Keratinocyte (primary cell): ENCODE measurements at regions not wholly inside any gene's neighbourhood (a gene's known extent, or its start where the extent isn't known, plus 50 kb on each side); places are given as distances from the start of the nearest gene placed in this dataset.

Source experiments
- DNase-seq: peaks from one replicate; pipeline ENCODE4 v3.0.0-alpha.2; 2011; ENCODE audit warnings: low read depth, missing footprints, low spot score
- FAIRE-seq: peaks from 2 replicates; lab custom pipeline; 2011; peaks lifted over from hg19 to GRCh38; lab: Jason Lieb, UNC
- H2AFZ ChIP-seq: 2 replicates; pipeline ENCODE4 v1.6.0; 2012; ENCODE audit warnings: low read length, control low read depth, inconsistent platforms; ENCODE audit not compliant: control insufficient read depth
- H3K27ac ChIP-seq: 2 replicates; pipeline ENCODE4 v1.5.1; 2011; ENCODE audit warnings: low read length; ENCODE audit not compliant: control insufficient read depth, insufficient read depth
- H3K27me3 ChIP-seq: 3 replicates; pipeline ENCODE4 v1.6.0; 2011; ENCODE audit warnings: low read length; ENCODE audit not compliant: control insufficient read depth, insufficient read depth; ENCODE audit errors: extremely low read depth
- H3K36me3 ChIP-seq, 2 experiments: 2 replicates in 1 of 2; 3 replicates in 1 of 2; pipeline ENCODE4 v1.5.1; 2011; ENCODE audit warnings: low read length in 2 of 2, mild to moderate bottlenecking in 1 of 2; ENCODE audit not compliant: control insufficient read depth in 2 of 2, insufficient read depth in 2 of 2; ENCODE audit errors: extremely low read depth in 1 of 2
- H3K4me1 ChIP-seq: 3 replicates; pipeline ENCODE4 v1.5.1; 2011; ENCODE audit warnings: low read length; ENCODE audit not compliant: control insufficient read depth, insufficient read depth; ENCODE audit errors: extremely low read depth
- H3K4me2 ChIP-seq: 3 replicates; pipeline ENCODE4 v1.6.0; 2011; ENCODE audit warnings: low read depth, low read length; ENCODE audit not compliant: control insufficient read depth, insufficient read depth; ENCODE audit errors: extremely low read depth
- H3K4me3 ChIP-seq, 3 experiments: fragments of 200-600 bp in 1 of 3; sonication (generic) in 1 of 3; 2 replicates in 2 of 3; 3 replicates in 1 of 3; pipeline ENCODE4 v1.5.1; 2011 to 2016; ENCODE audit warnings: low read length in 3 of 3, mild to moderate bottlenecking in 3 of 3, control low read depth in 2 of 3, inconsistent platforms in 1 of 3, low read depth in 1 of 3, mixed read lengths in 1 of 3, mixed run types in 1 of 3, moderate library complexity in 1 of 3; ENCODE audit not compliant: control insufficient read depth in 2 of 3, insufficient read depth in 2 of 3; ENCODE audit errors: extremely low read depth in 1 of 3
- H3K79me2 ChIP-seq: 2 replicates; pipeline ENCODE4 v1.6.0; 2012; ENCODE audit warnings: low read length; ENCODE audit not compliant: control insufficient read depth, insufficient read depth
- H3K9ac ChIP-seq: 3 replicates; pipeline ENCODE4 v1.6.0; 2011; ENCODE audit warnings: low read length; ENCODE audit not compliant: control insufficient read depth, insufficient read depth; ENCODE audit errors: extremely low read depth
- H3K9me1 ChIP-seq: 3 replicates; pipeline ENCODE4 v1.6.0; 2011; ENCODE audit warnings: low read length; ENCODE audit not compliant: control insufficient read depth, insufficient read depth; ENCODE audit errors: extremely low read depth
- H3K9me3 ChIP-seq: 2 replicates; pipeline ENCODE4 v1.5.1; 2012; ENCODE audit warnings: low read depth, low read length; ENCODE audit not compliant: control insufficient read depth
- H4K20me1 ChIP-seq: 3 replicates; pipeline ENCODE4 v1.6.0; 2011; ENCODE audit warnings: low read length; ENCODE audit not compliant: control insufficient read depth, insufficient read depth; ENCODE audit errors: extremely low read depth
- EZH2 ChIP-seq: IDR thresholded peaks from one replicate; pipeline ENCODE4 v1.6.1; 2012; ENCODE audit warnings: inconsistent platforms, mild to moderate bottlenecking, low read length, moderate library complexity
- dilution Hi-C: fragments of 300-500 bp; cut with MboI; formaldehyde crosslinking; loops from one replicate; pipeline ENCODE4 v1.7.0; 2020; ENCODE audit warnings: low sequenced_read_pairs; ENCODE audit not compliant: extremely low pct_ligation_motif_present
- TF ChIP-seq, protein P1 (sequence below), 3 experiments: IDR thresholded peaks in 1 of 3; conservative IDR thresholded peaks in 1 of 3; optimal IDR thresholded peaks in 1 of 3; 2 replicates in 2 of 3; 3 replicates in 1 of 3; pipeline versions ENCODE3 to v1.5.1; 2011; ENCODE audit warnings: low read length in 3 of 3, mild to moderate bottlenecking in 3 of 3, moderate library complexity in 2 of 3, control low read depth in 1 of 3, inconsistent platforms in 1 of 3; ENCODE audit not compliant: insufficient read depth in 2 of 3; ENCODE audit errors: extremely low read depth in 1 of 3

DNA sequence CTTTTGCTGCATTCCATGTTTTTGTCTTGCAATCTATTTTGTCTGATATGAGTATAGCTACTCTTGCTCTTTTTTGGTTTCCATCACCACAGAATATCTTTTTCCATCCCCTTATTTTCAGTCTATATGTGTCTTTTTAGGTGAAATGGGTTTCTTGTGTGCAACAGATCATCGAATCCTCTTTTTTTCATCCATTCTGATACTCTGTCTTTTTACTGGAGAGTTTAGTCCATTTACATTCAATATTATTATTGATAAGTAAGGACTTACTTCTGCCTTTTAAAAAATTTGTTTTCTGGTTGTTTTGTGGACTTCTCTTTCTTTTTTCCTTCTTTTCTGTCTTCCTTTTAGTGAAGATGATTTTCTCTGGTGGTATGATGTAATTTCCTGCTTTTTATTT, 64.6 kb upstream of the CD55 start:
- H3K9ac ChIP-seq: no peak overlapping the region
- H3K36me3 ChIP-seq: no peaks in the 10 kb centered on the region
- H3K79me2 ChIP-seq: no peaks in the 10 kb centered on the region
- H3K4me1 ChIP-seq: peaks cover 6% of the 10 kb centered on the region
- H3K4me2 ChIP-seq: no peak overlapping the region
- no peaks in the 10 kb centered on the region for H3K9me1 ChIP-seq
- H3K9me3 ChIP-seq: no peaks in the 10 kb centered on the region
- dilution Hi-C loops: no loop called here
- H2AFZ ChIP-seq: no peak overlapping the region
- no peaks in the 10 kb centered on the region for H4K20me1 ChIP-seq
- no peak overlapping the region for H3K4me3 ChIP-seq
- H3K27me3 ChIP-seq: no peaks in the 10 kb centered on the region
- TF ChIP-seq EZH2: no peak
- TF ChIP-seq, protein P1, sequence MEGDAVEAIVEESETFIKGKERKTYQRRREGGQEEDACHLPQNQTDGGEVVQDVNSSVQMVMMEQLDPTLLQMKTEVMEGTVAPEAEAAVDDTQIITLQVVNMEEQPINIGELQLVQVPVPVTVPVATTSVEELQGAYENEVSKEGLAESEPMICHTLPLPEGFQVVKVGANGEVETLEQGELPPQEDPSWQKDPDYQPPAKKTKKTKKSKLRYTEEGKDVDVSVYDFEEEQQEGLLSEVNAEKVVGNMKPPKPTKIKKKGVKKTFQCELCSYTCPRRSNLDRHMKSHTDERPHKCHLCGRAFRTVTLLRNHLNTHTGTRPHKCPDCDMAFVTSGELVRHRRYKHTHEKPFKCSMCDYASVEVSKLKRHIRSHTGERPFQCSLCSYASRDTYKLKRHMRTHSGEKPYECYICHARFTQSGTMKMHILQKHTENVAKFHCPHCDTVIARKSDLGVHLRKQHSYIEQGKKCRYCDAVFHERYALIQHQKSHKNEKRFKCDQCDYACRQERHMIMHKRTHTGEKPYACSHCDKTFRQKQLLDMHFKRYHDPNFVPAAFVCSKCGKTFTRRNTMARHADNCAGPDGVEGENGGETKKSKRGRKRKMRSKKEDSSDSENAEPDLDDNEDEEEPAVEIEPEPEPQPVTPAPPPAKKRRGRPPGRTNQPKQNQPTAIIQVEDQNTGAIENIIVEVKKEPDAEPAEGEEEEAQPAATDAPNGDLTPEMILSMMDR (optimal IDR thresholded peaks at IDR 0.05 in 1 of 3, IDR thresholded peaks at IDR 0.05 in 1 of 3, conservative IDR thresholded peaks at IDR 0.05 in 1 of 3; ENCODE audit: extremely low read depth in 1 of 3, insufficient read depth in 2 of 3, low read length in 3 of 3): no peak
- no peak overlapping the region for H3K27ac ChIP-seq
- DNase-seq: no peak
- no peak for FAIRE-seq

DNA sequence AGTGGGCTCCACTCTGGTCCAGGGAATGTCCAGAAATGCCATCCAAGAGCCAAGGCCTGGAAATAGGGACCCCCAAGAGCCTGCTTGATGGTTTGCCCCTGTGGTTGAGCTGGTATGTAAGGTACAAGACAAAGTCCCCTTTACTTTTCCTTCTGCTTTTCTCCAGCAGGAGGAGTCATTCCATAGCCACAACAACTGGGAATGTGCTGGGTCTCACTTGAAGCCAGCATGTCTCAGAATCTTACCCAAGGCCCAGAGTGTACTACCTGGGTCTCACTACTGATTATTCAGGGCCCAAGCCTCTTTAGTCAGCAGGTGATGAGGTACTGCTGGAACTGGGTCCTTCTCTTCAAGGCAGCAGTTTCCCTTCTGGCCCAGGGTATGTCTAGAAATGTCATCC, 62.1 kb upstream of the CD55 start:
- no peak overlapping the region for H3K4me2 ChIP-seq
- no peak for DNase-seq
- no peaks in the 10 kb centered on the region for H4K20me1 ChIP-seq
- peaks cover 6% of the 10 kb centered on the region for H3K4me1 ChIP-seq
- no peaks in the 10 kb centered on the region for H3K36me3 ChIP-seq
- H3K4me3 ChIP-seq: no peak overlapping the region
- no peaks in the 10 kb centered on the region for H3K27me3 ChIP-seq
- FAIRE-seq: peak; percentile 51
- TF ChIP-seq EZH2: no peak
- TF ChIP-seq, protein P1 (optimal IDR thresholded peaks at IDR 0.05 in 1 of 3, IDR thresholded peaks at IDR 0.05 in 1 of 3, conservative IDR thresholded peaks at IDR 0.05 in 1 of 3; ENCODE audit: extremely low read depth in 1 of 3, insufficient read depth in 2 of 3, low read length in 3 of 3): peak; percentile 40 to 63 (median 43)
- no peaks in the 10 kb centered on the region for H3K9me1 ChIP-seq
- no peak overlapping the region for H3K27ac ChIP-seq
- no peak overlapping the region for H2AFZ ChIP-seq
- H3K79me2 ChIP-seq: no peaks in the 10 kb centered on the region
- dilution Hi-C loops: no loop called here
- H3K9me3 ChIP-seq: no peaks in the 10 kb centered on the region
- no peak overlapping the region for H3K9ac ChIP-seq
